Uterus (tissue), 3 donors: ENCODE measurements at regions not wholly inside any gene's neighbourhood (a gene's known extent, or its start where the extent isn't known, plus 50 kb on each side); places are given as distances from the start of the nearest gene placed in this dataset.

Experiments
- DNase-seq, 2 donors: peaks; one replicate each; pipeline ENCODE4 v3.0.0-alpha.2; 2019 to 2020
- H3K27ac ChIP-seq, 2 donors: fragments of 200-600 bp; sonication (generic); 1 replicate in 1 of 2; 2 replicates in 1 of 2; pipeline ENCODE4 v1.5.1; 2016 to 2018
- H3K27me3 ChIP-seq, 2 donors: fragments of 200-600 bp; sonication (generic); one replicate each; pipeline ENCODE4 v1.5.1; 2018 to 2019; ENCODE audit warnings: control low read depth in 1 of 2
- H3K36me3 ChIP-seq, 2 donors: fragments of 200-600 bp; sonication (generic); one replicate each; pipeline ENCODE4 v1.5.1; 2019; ENCODE audit warnings: control low read depth in 1 of 2
- H3K4me1 ChIP-seq, 2 donors: fragments of 200-600 bp; sonication (generic); one replicate each; pipeline ENCODE4 v1.5.1; 2018 to 2019; ENCODE audit warnings: control low read depth in 1 of 2
- H3K4me3 ChIP-seq, 2 donors: fragments of 200-600 bp; sonication (generic); 1 replicate in 1 of 2; 2 replicates in 1 of 2; pipeline ENCODE4 v1.5.1; 2018 to 2019; ENCODE audit warnings: mild to moderate bottlenecking in 1 of 2
- H3K9me3 ChIP-seq, 2 donors: fragments of 200-600 bp; sonication (generic); one replicate each; pipeline ENCODE4 v1.5.1; 2019; ENCODE audit warnings: control low read depth in 1 of 2
- CTCF ChIP-seq, 4 experiments: fragments of 200-600 bp in 2 of 4; fragments of 450-650 bp in 2 of 4; sonication (generic) in 2 of 4; IDR thresholded peaks; one replicate each; pipeline ENCODE4 v1.5.1; 2016 to 2019; ENCODE audit warnings: antibody characterized with exemption in 4 of 4, mild to moderate bottlenecking in 2 of 4, moderate library complexity in 1 of 4
- POLR2A ChIP-seq, 2 donors: fragments of 450-650 bp; IDR thresholded peaks; one replicate each; pipeline ENCODE4 v1.6.1; 2016; ENCODE audit warnings: antibody characterized with exemption in 2 of 2, mild to moderate bottlenecking in 1 of 2, moderate library complexity in 1 of 2
- intact Hi-C: fragments of 100-400 bp; cut with DNase I; formaldehyde crosslinking; loops from one replicate; pipeline ENCODE4 v1.15.1; 2023; ENCODE audit warnings: low total_unique reads
- donor health status: DM: yes; HTN: yes; CAD: no.

- DNase-seq, result no peak
- no peaks in the 10 kb centered on the region for H3K27me3 ChIP-seq
- H3K27ac ChIP-seq, result no peak overlapping the region
- no peak overlapping the region for H3K4me3 ChIP-seq
- H3K9me3 ChIP-seq, result no peaks in the 10 kb centered on the region
- no peaks in the 10 kb centered on the region for H3K4me1 ChIP-seq
- intact Hi-C loops, result no loop called here
- H3K36me3 ChIP-seq, result no peaks in the 10 kb centered on the region
- TF ChIP-seq POLR2A (IDR thresholded peaks at IDR 0.05), result no peak
Measured at GRCh38 chr6:903761-904160, 210.8 kb upstream of the EXOC2 start.

- no peak for TF ChIP-seq CTCF (IDR thresholded peaks at IDR 0.05)
- no peaks in the 10 kb centered on the region for H3K9me3 ChIP-seq
- intact Hi-C loops, result no loop called here
- no peaks in the 10 kb centered on the region for H3K36me3 ChIP-seq
- H3K27ac ChIP-seq, result no peak overlapping the region
- no peaks in the 10 kb centered on the region for H3K27me3 ChIP-seq
- no peaks in the 10 kb centered on the region for H3K4me1 ChIP-seq
- H3K4me3 ChIP-seq, result no peak overlapping the region
- no peak for DNase-seq
Measured at GRCh38 chr6:901696-902460, 208.9 kb upstream of the EXOC2 start.

GRCh38 chr6:900716-901605 is 208.0 kb upstream of the EXOC2 start:
- H3K27ac ChIP-seq, result no peak overlapping the region
- intact Hi-C loops, result no loop called here

GRCh38 chr6:897528-898207 is 204.7 kb upstream of the EXOC2 start:
- Histone ChIP-seq H3K27me3 (no peaks in the 10 kb centered on the region), H3K9me3 (no peaks in the 10 kb centered on the region), H3K36me3 (no peaks in the 10 kb centered on the region), H3K27ac (no peak overlapping the region), H3K4me1 (no peaks in the 10 kb centered on the region), H3K4me3 (no peak overlapping the region)
- TF ChIP-seq POLR2A (IDR thresholded peaks at IDR 0.05) (no peak), CTCF (IDR thresholded peaks at IDR 0.05) (no peak)
- no peak for DNase-seq
- intact Hi-C loops, result no loop called here

More at GRCh38 chr6:900716-901605, 208.0 kb upstream of the EXOC2 start:
- Histone ChIP-seq H3K36me3 (no peaks in the 10 kb centered on the region), H3K9me3 (no peaks in the 10 kb centered on the region), H3K4me3 (no peak overlapping the region), H3K4me1 (no peaks in the 10 kb centered on the region), H3K27me3 (no peaks in the 10 kb centered on the region)
- no peak for TF ChIP-seq CTCF (IDR thresholded peaks at IDR 0.05)
- no peak for TF ChIP-seq POLR2A (IDR thresholded peaks at IDR 0.05)
- DNase-seq, result no peak

- intact Hi-C loops, result no loop called here
- no peaks in the 10 kb centered on the region for H3K27me3 ChIP-seq
- H3K4me3 ChIP-seq, result no peak overlapping the region
- H3K4me1 ChIP-seq, result no peaks in the 10 kb centered on the region
- no peaks in the 10 kb centered on the region for H3K9me3 ChIP-seq
- no peak overlapping the region for H3K27ac ChIP-seq
- DNase-seq, result no peak
- no peaks in the 10 kb centered on the region for H3K36me3 ChIP-seq
- TF ChIP-seq POLR2A (IDR thresholded peaks at IDR 0.05) (no peak), CTCF (IDR thresholded peaks at IDR 0.05) (no peak)
Measured at GRCh38 chr6:894274-894673, 201.3 kb upstream of the EXOC2 start.
